ENCODE measurements at regions not wholly inside any gene's neighbourhood (a gene's known extent, or its start where the extent isn't known, plus 50 kb on each side); places are given as distances from the start of the nearest gene placed in this dataset.

GRCh38 chr13:99823961-99824360 lies 147.6 kb downstream of the ZIC5 start:
- H3K9me3 ChIP-seq, result no peaks in the 10 kb centered on the region
- TF ChIP-seq CTCF (IDR thresholded peaks at IDR 0.05), result no peak
- H3K27ac ChIP-seq, result no peak overlapping the region

GRCh38 chr13:99822820-99823219 lies 148.7 kb downstream of the ZIC5 start:
- Histone ChIP-seq H3K4me3 (ENCODE audit: low read depth in 1 of 2, low read length in 1 of 2) (no peak overlapping the region), H3K27me3 (no peaks in the 10 kb centered on the region), H3K27ac (no peak overlapping the region), H3K36me3 (no peaks in the 10 kb centered on the region), H3K9me3 (no peaks in the 10 kb centered on the region), H3K4me1 (ENCODE audit: control insufficient read depth in 1 of 2, insufficient read depth in 1 of 2, low read depth in 1 of 2, low read length in 1 of 2) (no peaks in the 10 kb centered on the region)
- TF ChIP-seq CTCF (IDR thresholded peaks at IDR 0.05), result no peak

More at GRCh38 chr13:99823961-99824360, 147.6 kb downstream of the ZIC5 start:
- no peaks in the 10 kb centered on the region for H3K27me3 ChIP-seq
- H3K4me3 ChIP-seq (ENCODE audit: low read depth in 1 of 2, low read length in 1 of 2), result no peak overlapping the region
- no peaks in the 10 kb centered on the region for H3K36me3 ChIP-seq
- H3K4me1 ChIP-seq (ENCODE audit: control insufficient read depth in 1 of 2, insufficient read depth in 1 of 2, low read depth in 1 of 2, low read length in 1 of 2), result no peaks in the 10 kb centered on the region

GRCh38 chr13:99821741-99822140 lies 149.8 kb downstream of the ZIC5 start:
- Histone ChIP-seq H3K27ac (no peak overlapping the region), H3K36me3 (no peaks in the 10 kb centered on the region), H3K4me3 (ENCODE audit: low read depth in 1 of 2, low read length in 1 of 2) (no peak overlapping the region), H3K4me1 (ENCODE audit: control insufficient read depth in 1 of 2, insufficient read depth in 1 of 2, low read depth in 1 of 2, low read length in 1 of 2) (no peaks in the 10 kb centered on the region), H3K9me3 (no peaks in the 10 kb centered on the region), H3K27me3 (no peaks in the 10 kb centered on the region)
- TF ChIP-seq CTCF (IDR thresholded peaks at IDR 0.05), result no peak

- H3K36me3 ChIP-seq, result no peaks in the 10 kb centered on the region
- no peaks in the 10 kb centered on the region for H3K27me3 ChIP-seq
- no peak for TF ChIP-seq CTCF (IDR thresholded peaks at IDR 0.05)
- no peaks in the 10 kb centered on the region for H3K4me1 ChIP-seq (ENCODE audit: control insufficient read depth in 1 of 2, insufficient read depth in 1 of 2, low read depth in 1 of 2, low read length in 1 of 2)
- H3K4me3 ChIP-seq (ENCODE audit: low read depth in 1 of 2, low read length in 1 of 2), result no peak overlapping the region
- no peak overlapping the region for H3K27ac ChIP-seq
- H3K9me3 ChIP-seq, result no peaks in the 10 kb centered on the region
Observed at GRCh38 chr13:99819967-99820366, 151.6 kb downstream of the ZIC5 start.

GRCh38 chr13:99816321-99816720 lies 155.2 kb downstream of the ZIC5 start:
- H3K27ac ChIP-seq, result no peak overlapping the region
- no peak for TF ChIP-seq CTCF (IDR thresholded peaks at IDR 0.05)
- no peaks in the 10 kb centered on the region for H3K4me1 ChIP-seq (ENCODE audit: control insufficient read depth in 1 of 2, insufficient read depth in 1 of 2, low read depth in 1 of 2, low read length in 1 of 2)
- H3K27me3 ChIP-seq, result no peaks in the 10 kb centered on the region
- H3K9me3 ChIP-seq, result no peaks in the 10 kb centered on the region
- H3K36me3 ChIP-seq, result no peaks in the 10 kb centered on the region
- no peak overlapping the region for H3K4me3 ChIP-seq (ENCODE audit: low read depth in 1 of 2, low read length in 1 of 2)

Measured in neutrophil (primary cell).